Stimulated activated CD4-positive, alpha-beta T cell treated with anti-CD3 and anti-CD28 coated beads, Interleukin-12 subunit alpha, Interleukin-12 subunit beta, amount 100 ng/mL, for 24 hours (primary cell): ENCODE measurements at regions not wholly inside any gene's neighbourhood (a gene's known extent, or its start where the extent isn't known, plus 50 kb on each side); places are given as distances from the start of the nearest gene placed in this dataset.

Experiments used
- DNase-seq, 2 experiments: peaks; one replicate each; pipeline ENCODE4 v3.0.0-alpha.2; 2020; ENCODE audit warnings: low read depth in 2 of 2

DNA sequence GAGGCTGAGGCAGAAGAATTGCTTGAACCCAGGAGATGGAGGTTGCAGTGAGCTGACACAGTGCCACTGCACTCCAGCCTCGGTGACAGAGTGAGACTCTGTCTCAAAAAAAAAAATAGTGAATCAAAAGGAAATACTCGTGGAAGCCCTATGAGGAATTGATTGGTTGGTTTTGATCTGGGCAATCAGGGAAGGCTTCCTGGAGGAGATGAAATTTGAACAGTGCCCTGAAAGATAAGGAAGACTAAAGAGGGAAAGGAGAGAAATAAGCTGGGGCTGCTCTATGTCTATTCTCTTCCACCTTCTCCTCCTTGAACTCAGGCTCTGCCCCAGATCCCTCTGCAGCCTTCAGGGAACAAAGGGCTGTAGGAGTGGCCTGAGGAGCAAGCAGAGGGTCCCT, 54.1 kb downstream of the IRF2BPL start:
- DNase-seq = no peak

DNA sequence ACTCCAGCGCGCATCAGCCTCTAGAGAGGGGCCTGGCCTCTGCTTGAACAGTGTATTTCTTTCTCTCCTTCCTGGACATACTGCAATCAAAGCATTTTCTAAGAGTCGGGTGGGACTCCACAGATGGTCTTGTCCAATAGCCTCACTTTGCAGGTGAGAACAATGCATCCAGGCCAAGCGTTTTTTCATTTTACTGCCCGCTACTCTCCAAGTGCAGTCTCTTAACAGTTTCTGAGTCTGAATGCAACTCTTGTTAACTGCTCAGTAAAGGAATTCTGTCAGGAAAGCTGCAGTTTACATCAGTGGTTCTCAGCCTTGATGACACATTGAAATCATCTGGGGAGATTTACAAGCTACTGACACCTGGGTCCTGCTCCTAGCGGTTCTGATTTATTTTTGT, 57.0 kb downstream of the IRF2BPL start:
- no peak for DNase-seq

DNA sequence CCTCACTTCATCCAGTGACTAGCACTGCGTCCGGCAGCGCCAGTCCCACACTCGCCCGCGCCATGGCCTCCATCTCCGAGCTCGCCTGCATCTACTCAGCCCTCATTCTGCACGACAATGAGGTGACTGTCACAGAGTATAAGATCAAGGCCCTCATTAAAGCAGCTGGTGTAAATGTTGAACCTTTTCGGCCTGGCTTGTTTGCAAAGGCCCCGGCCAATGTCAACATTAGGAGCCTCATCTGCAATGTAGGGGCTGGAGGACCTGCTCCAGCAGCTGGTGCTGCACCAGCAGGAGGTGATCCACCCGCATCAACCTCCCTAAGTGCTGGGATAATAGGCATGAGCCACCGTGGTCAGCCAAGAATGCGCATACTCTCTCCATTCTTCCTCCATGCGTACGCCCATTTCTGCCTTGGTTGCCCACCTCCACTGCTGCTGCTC, 59.9 kb downstream of the IRF2BPL start:
- DNase-seq = no peak

DNA sequence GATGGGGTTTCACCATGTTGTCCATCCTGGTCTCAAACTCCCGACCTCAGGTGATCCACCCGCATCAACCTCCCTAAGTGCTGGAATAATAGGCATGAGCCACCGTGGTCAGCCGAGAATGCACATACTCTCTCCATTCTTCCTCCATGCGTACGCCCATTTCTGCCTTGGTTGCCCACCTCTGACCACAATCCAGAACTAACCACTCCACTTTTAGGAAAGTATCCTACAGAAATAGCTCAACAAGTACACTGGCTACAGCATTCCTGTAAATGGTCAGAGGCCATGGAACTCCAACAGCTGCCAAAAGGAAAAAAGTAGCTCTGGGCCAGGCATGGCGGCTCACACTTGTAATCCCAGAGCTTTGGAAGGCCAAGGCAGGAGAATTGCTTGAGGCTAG, 60.7 kb downstream of the IRF2BPL start:
- no peak for DNase-seq

DNA sequence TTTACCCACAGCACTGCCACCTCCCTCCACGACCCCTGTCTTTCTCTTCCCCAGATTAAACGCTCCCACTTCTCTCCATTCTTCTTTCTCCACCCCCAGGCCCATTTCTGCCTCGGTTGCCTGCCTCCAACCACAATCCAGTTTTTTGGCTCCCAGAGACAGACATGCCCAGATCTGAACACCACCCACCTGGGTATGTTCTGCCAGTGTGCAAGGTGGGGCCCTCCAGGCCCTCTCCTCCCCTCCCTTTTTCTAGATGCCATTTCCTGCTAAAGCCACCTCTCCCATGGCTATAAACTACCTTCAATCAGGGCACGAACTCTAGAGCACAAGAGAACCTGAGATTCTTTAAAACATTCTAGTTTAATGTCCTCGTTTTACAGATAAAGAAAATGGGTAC, 63.3 kb downstream of the IRF2BPL start:
- DNase-seq = no peak

DNA sequence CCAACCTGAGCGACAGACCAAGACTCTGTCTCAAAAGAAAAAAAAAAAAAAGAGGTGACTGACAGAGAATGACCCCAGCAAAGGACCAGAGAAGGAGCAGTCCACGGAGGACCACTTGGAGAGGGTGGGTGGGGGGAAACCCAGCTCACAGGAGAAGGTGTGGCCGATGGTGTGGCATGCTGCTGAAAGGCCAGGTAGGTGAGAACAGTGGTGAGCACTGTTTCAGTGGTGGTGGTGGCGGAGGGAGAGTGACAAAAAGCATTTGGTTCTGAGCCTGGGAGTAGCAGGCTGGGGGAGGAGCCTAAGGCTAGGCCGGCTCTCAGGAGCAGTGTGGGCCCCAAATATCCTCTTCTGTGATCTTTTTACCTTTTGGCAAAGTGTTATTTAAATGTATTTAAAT, 63.8 kb downstream of the IRF2BPL start:
- DNase-seq = peak in 1 of 2 experiments; percentile 42

DNA sequence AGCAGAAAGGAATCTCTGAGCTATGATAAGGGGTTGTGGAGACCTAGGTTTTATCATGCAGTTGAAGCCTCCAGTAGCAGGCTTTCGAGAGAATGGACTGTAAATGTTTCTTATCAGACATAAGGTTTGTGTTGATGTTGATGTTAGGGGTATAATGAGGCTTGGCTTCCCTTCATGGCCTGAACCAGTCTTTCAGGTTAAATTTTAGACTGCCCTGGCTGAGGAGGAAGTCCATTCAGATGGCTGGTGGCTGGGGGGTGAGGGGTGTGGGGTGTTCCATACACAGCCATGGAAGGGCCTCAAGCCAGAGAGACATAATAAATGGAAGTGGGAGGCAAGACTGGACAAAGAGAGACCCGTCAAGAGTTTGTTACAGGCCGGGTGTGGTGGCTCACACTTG, 65.1 kb downstream of the IRF2BPL start:
- DNase-seq = no peak

DNA sequence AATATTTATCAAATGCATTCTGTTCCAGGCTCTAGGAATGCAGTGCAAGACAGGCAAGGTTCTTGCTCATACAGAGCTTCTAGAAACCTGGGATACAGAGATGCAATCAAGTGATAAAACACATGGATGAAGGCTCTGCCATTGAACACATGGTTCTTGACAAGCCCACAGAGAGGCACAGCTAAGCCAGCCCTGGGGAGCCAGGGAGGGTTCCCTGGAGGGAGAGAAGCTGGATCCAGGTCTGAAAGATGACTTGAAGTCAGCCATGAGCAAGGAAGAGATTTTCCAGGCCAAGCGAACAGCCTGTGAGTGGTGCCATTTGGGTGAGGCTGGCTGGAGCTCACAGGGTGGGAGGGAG, 66.2 kb downstream of the IRF2BPL start:
- DNase-seq = no peak

DNA sequence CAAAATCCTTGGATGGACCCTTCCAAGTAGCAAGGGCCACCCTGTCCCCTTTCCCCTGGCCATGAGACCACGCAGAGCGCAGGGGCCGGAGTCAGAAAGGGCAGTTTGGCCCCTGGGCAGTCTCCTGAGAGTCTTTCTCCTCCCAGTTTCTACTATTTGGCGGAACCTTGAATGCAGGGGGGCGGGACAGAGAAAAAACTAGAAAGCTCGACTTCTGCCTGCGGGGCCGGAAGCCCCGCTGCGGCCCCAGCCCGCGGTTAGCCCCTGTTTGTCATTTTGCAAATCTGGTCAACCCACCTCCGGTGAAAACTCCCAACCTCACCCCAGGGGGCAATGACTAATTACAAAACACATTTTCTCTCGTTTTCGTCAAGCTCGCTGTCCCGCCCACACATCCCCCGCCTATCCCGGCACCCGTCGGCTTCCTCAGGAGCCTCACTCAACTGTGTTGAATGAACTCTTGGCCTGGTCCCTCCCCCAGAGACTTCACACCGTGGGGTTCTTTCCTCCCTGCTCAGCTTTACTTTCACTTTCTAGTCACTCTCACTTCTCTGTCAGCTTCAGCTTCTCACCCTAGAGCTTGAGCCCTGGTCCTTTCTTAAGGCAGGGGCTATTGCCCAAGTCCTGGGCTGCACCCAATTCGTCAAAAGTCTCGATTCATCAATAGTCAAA, 66.7 kb downstream of the IRF2BPL start:
- peak; percentile 97 to 98 for DNase-seq

DNA sequence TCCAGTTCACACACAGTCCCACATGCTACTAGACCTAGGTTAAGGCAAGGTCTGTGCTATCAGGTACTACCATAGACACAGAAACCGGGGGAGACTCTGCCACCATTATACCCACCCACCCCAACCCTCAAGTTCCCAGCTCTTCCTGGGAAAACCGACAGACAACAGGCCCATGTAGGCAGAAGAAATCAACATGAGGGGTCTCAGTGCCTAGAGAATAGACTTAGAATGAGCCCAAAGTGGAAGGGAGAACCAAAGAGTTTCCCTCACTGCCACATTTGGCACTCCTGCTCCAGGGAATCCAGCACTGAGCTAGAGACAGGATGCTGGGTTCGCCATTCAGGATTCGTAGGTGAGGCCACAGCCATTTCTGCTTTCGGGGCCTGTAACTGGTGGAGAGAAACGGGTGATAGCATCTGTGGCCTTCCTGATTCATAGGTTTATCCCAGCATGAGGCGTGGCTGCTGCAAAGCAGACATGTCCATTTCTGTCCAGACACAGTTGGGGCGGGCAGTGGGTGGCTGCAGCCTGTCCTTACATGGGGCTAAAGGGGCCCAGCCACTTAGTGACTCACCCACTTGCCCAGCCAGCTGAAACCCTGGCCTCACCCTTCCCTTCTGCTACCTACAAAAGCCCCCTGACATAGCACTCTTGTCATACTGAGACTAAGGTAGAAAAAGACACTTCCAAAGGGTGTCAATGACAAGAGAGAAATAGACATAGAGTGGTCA, 69.4 kb downstream of the IRF2BPL start:
- DNase-seq = no peak

DNA sequence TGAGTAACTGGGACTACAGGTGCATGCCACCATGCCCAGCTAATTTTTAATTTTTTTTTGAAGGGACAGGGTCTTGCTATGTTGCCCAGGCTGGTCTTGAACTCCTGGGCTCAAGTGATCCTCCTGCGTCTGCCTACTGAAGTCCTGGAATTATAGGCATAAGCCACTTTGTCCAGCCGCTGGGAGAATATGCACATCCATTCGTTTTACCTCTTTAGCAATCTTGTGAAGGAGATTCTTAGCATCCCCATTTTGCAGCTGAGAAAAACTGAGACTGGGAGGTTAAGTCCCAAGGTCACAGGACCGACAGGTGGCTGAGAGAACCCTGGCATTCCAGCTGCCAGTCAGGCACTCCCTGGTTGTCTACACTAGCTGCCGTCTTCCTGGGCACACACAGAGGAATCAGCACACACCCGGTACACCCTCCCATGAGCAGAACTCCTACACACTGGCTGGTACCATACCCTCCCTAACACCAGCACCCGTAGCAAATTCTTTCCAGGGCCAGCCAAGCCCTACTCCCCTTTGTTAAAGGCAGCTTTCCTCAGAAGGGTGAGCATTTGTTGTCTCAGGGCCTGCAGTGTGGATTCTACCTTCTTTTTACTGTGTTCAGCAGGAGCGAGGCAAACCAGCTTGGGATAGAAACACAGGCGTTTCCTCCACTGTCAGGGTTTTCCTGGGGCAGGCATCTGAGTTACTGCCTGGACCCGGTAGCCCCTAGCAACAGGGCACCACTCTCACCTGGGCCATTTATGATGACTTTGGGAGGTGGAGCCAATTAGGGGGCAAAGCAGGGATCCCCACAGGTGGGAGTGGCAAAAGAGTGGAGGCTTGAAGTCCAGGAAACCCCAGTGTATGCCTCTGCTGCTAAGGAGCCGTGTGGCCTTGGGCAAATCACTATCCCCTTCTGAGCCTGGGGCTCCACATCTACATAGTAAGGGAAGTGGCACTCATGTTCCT, 70.2 kb downstream of the IRF2BPL start:
- DNase-seq = no peak

DNA sequence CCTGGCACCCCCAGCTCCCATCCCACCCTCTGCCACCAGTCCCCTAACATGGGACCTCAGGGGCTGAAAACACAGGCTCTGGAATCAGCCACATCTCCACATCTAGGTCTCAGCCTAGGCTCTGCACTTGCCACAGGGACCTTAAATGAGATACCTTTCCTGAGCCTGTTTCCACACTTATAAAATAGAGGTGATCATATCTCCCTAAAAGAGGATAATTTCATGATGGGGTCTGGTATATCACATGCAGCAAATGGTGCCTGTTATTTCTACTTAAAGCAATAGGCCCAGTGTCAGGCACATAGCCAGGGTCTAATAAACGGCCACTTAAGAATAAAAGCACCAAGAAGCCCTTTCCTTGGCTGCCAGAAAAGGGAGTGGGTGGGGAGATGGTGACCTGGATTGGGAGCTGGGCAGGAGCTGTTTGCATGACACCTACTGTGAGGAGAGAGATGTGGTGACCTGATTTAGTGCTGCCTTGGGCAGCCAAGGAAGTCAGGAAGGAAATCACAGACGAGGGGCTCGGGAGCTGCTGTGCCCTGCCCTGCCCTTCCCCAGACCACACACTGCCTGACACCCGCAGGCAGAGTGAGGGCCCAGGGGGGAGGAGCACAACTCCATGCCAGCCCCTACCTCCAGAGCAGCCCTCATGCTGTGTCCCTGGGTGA, 71.2 kb downstream of the IRF2BPL start:
- no peak for DNase-seq

DNA sequence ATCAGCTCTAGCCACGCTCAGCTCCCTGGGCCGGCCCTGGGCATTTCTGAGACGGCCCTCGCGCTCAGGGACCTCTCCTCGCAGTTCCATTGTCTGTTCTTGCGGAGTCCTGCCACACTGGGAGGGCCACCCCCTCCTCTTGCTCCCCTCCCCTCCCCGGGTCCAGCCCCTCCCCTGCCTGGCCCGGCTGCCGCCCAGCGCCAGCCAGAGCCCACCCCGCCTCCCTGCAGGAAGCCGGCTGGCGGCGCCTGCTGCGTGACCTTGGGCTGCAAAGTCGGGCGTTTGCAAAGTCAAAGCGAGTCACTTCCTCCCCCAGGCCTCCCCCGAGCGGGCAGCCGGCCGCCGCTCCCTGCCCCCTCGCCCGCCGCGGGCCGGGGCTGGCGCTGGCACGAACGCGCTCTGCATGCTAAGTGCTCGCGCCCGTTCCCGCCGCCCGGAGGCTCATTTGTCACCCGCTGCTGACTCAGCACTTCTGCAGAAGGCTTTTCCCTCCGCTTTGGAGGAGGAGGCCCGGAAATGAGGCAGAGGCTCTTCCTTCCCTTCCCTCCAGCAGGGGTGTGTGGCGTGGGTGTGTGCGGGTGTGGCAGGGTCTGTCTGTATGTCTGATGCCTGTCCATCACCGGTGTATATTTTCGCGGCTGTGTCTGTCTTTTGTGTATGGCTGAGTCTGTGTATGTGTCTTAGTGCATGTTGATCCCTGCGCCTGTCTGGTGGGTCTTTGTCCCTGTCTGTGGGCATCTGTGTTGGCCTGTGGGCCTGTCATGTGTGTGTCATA, 72.0 kb downstream of the IRF2BPL start:
- DNase-seq = peak; percentile 76 to 84

DNA sequence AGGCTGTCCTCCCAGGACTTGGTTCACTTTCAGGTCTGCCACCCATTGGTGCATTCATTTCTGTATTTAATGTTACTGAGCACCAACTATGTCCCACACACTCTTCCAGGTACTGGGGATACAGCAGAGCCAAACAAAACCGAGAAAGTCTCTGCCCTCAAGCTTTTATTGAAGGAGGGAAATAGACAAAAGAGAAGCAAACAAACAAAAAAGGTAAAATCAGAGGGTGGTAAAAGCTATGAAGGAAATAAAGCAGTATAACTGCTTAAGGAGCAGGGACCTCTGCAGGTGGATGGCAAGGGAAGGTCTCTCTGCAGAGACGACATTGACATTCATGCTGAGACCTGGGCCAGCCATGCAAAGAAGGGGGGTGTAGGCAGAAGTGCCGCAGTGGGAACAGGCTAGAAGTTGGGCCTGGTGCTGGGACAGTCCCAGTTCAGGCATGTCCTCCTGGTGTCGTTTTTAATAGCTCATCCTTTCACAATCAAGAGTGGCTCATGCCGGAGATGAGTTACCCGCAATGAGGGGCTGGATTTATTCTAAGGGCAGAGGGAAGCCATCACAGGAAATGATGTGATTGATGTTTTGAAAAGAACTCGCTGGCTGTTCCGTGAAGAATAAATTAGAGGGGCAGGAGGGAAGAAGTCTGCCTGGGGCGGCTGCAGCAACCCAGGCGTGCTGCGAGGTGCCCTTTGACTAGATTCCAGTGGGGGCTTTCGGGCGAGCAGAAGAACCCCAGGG, 72.8 kb downstream of the IRF2BPL start:
- DNase-seq = peak; percentile 37 to 46

DNA sequence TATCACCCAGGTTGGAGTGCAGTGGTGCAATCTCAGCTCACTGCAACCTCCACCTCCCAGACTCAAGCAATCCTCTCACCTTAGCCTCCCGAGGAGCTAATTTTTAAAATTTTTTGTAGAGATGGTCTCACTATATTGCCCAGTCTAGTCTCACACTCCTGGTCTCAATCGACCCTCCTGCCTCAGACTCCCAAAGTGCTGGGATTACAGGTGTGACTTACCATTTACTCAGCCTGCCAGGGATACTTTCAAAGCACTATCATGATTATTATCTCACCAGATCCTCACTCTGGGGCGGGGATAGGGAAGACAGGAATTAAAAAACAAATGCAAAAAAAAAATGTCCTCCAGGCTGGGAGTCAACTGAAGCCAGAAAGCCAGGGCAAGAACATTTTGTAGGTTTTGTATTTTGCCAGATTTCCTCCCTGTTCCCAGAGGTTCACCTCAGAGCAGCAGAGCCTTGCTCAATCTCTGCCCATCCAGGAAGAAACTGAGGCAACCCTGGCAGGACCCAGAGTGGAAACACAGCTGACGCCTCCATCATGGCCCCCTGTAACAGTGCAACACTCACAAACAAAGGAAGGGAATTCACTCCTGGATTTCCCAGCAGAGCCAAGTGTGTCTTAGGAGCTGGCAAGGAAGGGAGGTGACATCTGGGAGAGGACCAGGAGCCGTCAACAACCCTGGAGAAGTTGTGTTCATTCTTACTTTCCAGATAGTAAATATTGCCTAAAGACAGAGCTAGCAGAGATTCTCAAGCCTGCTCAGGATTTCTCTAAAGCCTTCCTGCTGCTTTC, 73.9 kb downstream of the IRF2BPL start:
- DNase-seq = no peak

DNA sequence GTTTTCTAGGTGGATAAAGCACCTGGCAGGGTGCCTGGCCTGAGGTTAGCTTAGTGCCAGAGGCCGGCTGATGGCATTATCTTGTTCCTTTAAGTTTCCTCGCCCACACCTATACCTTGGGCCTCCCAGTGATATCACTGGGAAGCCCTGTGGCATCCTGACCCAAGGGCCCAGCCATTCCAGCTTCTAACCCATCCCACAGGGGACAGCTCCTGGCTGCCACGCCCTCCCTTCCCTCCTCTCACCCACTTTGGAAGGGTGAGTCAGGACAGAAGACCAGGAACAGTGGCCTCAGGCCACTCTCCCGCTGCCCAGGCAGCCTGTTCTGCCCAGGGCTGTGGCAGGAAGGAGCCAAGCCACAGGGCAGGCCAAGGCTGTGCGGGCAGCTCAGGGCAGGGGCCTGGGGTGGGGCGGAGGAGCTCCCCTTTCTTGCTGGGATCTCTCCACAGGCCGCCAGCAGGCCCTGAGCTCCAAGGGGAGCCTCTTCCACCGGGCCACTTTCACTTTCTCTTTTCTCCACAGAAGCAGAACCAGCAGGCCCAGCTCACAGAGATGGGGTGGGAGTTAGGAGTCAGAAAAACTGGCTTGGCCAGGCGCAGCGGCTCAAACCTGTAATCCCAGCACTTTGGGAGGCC, 75.1 kb downstream of the IRF2BPL start:
- no peak for DNase-seq

DNA sequence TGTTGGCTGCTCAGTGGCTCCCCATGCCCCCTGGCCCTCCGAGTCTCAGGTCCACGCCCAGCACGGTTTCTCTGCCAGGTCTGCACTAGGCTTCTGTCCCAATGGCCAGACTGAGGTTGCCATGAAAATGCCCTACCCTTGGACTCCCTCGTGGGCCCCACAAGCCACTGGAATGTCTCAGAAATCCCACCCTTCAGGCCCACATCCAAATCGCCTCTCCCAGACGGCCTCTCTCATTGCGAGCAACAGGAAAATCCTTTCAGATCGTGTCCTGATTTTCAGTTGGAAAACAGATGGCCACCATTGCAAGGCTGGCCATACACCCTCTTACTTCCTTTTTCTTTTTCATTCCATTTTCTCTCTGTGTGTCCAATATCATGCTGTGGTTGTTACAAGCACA, 77.3 kb downstream of the IRF2BPL start:
- DNase-seq = no peak

DNA sequence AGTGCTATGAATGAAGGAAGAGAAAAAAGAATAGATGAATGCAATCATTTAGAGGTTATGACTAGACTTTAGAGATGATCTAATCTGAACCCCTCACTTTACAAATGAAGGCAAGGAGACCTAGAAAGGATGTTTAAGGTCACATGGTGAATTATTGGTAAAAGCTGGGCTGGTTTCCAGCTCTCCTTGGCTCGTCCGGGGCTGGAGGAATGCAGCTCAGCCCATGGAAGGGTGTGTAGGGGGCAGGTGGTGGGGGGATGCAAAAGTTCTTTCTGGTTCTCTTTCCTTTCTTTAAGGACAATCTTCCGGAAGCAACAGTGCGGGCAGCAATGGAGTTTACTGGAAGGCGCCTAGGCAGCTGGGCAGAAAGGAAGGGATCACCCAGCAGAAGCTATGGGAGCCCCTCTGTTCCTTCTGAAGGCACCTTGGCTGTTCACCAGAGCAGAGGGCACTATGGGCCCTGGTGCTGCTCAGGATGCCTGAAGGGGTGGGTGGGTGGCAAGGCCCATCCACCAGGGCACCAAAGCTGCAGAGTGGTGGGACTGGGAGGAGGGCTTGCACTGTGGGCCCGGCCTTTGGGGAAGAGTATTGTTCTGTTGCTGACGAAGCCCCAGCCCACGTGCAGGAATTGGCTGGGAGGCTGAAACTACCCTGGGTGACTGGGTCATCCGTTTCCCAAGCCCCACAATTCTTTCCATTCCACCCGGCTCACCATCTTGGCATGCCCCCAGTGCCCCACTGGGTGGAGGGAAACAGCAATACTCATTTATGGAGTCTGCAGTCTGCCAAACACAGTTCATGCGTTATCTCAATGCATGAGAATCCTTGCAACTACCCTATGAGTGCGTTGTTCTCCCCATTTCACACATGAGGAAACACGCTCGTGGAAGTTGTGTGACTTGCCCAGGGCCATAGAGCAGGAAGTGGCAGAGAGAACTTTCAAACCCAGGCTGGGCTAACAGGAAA, 78.2 kb downstream of the IRF2BPL start:
- no peak for DNase-seq
